Astrocyte (in vitro differentiated cells and primary cell): ENCODE measurements at regions not wholly inside any gene's neighbourhood (a gene's known extent, or its start where the extent isn't known, plus 50 kb on each side); places are given as distances from the start of the nearest gene placed in this dataset.

Experiments used
- EZH2 ChIP-seq: IDR thresholded peaks from 2 replicates; pipeline ENCODE4 v1.6.1; 2012; ENCODE audit warnings: mild to moderate bottlenecking, low read length, inconsistent platforms; ENCODE audit not compliant: insufficient read depth
- TF ChIP-seq, protein P1 (sequence below): IDR thresholded peaks from 2 replicates; pipeline ENCODE4 v1.5.1; 2011; ENCODE audit warnings: low read depth, mild to moderate bottlenecking, inconsistent platforms, low read length, moderate library complexity; ENCODE audit not compliant: insufficient read depth

DNA sequence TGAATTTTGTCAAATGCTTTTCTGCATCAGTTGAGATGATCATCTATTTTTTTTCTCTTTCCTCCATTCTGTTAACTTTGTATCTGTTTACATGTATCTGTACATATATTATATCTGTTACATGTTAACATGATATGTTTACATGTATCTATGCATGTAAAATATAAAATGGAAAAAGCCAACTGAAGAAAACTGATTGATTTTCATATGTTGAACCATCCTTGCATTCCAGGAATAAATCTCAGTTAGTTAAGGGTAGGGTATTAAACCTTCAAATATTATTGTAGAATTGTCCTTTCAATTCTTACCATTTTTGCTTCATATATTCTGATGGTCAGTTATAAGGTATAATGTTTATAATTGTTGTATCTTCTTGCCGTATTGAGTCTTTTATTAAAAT, 336.1 kb downstream of the ZFHX3 start:
- TF ChIP-seq, protein P1, sequence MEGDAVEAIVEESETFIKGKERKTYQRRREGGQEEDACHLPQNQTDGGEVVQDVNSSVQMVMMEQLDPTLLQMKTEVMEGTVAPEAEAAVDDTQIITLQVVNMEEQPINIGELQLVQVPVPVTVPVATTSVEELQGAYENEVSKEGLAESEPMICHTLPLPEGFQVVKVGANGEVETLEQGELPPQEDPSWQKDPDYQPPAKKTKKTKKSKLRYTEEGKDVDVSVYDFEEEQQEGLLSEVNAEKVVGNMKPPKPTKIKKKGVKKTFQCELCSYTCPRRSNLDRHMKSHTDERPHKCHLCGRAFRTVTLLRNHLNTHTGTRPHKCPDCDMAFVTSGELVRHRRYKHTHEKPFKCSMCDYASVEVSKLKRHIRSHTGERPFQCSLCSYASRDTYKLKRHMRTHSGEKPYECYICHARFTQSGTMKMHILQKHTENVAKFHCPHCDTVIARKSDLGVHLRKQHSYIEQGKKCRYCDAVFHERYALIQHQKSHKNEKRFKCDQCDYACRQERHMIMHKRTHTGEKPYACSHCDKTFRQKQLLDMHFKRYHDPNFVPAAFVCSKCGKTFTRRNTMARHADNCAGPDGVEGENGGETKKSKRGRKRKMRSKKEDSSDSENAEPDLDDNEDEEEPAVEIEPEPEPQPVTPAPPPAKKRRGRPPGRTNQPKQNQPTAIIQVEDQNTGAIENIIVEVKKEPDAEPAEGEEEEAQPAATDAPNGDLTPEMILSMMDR, result no peak
- no peak for TF ChIP-seq EZH2
